GM18508 (cell line): ENCODE measurements at regions not wholly inside any gene's neighbourhood (a gene's known extent, or its start where the extent isn't known, plus 50 kb on each side); places are given as distances from the start of the nearest gene placed in this dataset.
"Not testable (repeated sequence)": the region's sequence is repeated elsewhere in the genome, so short reads cannot be mapped to it uniquely, and the experiment has no call there.

Experiments
- ATAC-seq: cut with Tn5 transposase; IDR thresholded peaks from one replicate; pipeline ENCODE4 v1.9.1; 2021; ENCODE audit warnings: moderate number of reproducible peaks; ENCODE audit not compliant: insufficient read depth, unreplicated experiment

- no peak for ATAC-seq
These were observed 185.8 kb downstream of the B3GLCT start for GRCh38 chr13:31385540-31385939.

GRCh38 chr13:31394506-31394905, 194.7 kb downstream of the B3GLCT start:
- ATAC-seq: no peak

DNA sequence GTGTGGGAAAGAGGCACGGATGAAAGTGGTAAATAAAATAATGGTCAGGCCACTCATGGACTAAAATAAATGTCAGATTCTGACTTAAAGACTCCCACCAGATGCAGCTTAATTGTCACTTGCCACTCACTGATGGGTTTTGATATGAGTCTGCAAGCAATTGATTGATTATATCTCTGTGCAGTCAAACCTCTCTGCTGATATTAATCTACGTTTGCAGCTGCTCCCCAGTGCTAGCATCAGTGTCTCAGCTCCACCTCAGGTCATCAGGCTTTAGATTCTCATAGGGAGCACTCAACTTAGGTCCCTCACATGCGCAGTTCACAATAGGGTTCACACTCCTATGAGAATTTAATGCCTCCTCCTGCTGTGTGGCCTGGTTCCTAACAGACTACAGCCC, 195.3 kb downstream of the B3GLCT start:
- ATAC-seq: no peak

DNA sequence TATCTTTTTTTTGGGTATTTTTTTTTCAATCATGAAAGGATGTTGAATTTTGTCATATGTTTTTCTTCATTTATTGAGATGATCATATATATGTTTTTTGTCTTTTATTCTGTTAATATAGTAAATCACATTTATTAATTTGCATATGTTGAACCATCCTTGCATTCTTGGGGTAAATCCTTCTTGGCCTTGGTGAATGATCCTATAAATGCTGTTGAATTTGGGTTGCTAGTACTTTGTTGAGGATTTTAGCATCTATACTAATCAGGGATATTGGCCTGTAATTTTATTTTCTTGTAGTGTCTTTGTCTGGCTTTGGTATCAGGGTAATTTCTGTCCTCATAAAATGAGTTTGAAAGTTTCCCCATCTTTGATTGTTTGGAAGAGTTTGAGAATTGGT, 199.9 kb downstream of the B3GLCT start:
- ATAC-seq: no peak

DNA sequence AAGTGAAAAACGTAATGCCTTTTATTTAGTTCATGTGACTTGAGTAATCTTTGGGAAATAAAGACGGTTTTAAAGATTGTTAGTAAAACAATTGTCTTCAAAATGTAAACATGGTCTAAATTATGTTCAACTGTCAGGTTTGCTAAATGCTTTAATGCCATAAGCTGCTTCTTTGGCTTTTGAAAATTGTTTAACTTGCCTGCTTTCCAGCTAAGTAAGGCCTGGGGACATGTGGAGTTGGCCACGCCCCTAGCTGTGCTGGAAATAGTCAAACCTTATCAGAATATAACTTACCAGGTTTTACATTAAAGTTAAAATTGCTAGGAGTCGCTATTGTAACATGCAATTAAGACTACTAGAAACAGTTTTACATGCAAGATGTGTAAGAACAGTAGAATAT, 203.9 kb downstream of the B3GLCT start:
- not testable (repeated sequence) for ATAC-seq

- ATAC-seq: no peak
These were observed 209.2 kb downstream of the B3GLCT start for GRCh38 chr13:31408927-31409326.

DNA sequence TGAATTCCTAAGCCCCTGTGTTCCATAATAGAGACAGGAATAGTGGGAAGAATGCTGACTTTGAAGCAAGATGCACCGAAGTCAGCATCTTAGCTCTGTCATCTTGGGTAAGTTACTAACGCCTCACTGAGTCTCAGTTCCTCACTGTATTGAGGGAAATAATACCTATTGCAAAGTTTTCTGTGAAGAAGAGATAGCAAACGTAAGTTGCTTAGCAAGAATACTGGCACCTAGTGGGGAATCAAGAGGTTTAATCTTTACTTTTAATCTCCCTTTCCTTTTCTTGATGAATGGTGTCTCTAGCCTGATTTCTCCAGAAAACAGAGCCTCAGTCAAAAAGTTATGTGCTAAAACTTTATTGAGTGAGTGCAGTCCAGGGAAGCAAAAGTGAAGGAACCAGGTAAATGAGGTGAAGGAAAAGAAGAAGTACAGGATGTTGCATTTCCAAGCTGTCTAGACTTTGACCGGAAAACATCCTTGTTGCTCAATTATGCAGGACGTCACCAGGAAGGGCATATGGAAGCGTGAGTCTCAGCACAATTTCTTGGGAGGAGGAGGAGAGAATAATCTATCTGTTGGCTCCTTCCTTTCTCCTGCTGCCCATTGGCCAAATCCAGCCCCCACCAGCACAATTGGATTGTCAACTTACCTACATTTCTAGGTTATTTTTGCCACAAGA, 210.0 kb downstream of the B3GLCT start:
- ATAC-seq: no peak

GRCh38 chr13:31413516-31413915, 213.7 kb downstream of the B3GLCT start:
- no peak for ATAC-seq

GRCh38 chr13:31416066-31416465, 216.3 kb downstream of the B3GLCT start:
- no peak for ATAC-seq

DNA sequence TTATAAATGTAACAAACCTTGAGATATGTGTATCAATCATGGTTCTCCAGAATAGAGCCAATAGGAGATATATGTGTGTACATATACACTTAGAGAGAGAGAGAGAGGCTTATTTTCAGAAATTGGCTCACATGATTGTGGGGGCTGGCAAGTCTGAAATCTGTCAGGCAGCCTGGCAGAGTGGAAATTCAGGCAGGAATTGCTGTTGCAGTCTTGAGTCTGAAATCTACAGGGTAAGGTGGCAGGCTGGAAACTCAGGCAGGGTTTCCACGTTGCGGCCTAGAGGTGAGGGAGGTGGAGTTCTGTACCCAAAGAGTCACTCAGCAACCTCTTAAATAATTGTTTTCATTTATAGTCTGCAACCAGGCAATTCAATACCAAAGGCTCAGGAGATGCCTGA, 218.4 kb downstream of the B3GLCT start:
- ATAC-seq: no peak

- ATAC-seq: no peak
These were observed 222.0 kb downstream of the B3GLCT start for GRCh38 chr13:31421756-31422155.

- peak; percentile 88 for ATAC-seq
These were observed 224.5 kb downstream of the B3GLCT start for GRCh38 chr13:31424130-31424729.

- ATAC-seq: no peak
These were observed 226.6 kb downstream of the B3GLCT start for GRCh38 chr13:31426395-31426794.

DNA sequence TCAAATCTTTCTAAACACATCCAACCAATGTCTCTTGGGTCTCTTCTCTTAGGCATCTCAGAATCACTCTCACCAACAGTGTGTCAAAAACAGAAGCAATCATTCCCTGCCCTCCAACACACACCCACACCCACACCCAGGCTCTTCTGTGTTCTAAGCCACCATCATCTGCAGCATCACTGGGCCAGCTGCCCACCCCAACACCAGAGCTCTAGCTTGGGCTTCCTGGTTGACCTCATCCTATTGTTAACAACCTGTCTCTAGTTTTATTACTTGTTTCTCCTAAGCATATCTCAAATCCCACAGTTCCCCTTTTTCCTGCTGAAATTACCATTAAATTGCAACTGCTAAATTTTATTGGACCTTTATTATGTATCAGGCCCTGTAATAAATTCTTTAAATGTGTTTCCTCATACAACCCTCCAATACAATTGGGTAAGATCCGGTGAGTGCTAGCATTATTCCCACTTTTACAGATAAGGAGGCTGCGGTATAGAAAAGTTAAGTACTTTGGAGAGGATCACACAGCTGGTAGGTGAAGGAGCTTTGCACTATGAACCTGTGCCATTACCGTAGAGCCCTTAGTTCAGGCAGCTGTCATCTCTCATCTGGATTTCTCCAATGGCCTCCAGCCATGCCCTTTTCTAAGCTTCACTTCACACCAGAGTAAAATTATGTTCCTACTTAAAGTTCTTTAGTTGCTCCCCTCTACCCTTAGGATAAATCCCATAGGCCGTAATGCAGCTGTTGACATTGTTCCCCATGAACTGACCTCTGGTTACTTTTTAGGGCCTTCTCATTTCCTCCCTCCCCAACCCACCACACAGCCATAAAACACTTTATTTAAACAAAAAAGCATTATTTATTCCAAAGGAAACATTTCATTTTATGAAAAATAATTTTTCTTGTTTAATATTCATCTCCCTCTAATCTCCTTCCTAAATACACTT, 227.7 kb downstream of the B3GLCT start:
- no peak for ATAC-seq

GRCh38 chr13:31431722-31432137, 232.0 kb downstream of the B3GLCT start:
- no peak for ATAC-seq

GRCh38 chr13:31433207-31433606, 233.4 kb downstream of the B3GLCT start:
- no peak for ATAC-seq

DNA sequence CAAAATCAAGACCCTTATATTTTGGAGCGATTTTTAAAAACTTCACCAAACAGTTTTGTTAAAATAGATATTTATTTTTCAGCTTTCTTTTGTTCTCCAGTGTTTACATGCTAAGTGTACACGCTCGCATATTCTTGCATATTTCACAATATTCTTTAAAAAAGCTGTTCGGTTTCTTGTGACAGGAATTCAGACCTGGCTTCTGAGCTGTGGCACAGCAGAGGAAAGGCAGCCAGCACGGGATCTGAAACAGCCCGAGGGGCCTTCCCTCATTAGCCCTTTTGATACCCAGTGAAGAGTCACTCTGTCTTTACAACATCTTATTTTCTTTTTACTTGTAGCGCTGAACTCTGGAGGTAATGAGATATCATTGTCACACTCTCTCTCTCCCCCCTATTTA, 234.0 kb downstream of the B3GLCT start:
- ATAC-seq: no peak

DNA sequence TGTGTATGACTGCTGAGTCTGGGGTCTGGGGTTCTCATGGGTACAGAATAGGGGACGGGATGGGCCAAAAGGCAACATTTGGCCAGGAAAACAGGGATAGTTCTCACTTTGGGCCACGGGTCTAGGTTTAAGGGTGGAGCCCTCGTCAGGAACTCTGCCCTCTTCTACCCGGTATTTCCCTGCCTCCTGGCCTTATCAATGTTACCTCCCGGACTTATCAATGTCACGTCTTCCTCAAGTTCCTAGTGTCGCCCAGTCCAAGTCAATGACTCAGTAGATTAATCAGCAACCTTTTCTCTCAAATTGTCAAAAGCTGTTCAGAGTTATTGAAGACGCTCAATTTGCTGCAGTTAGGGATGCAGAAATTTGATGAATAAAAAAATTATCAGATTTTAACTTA, 234.8 kb downstream of the B3GLCT start:
- ATAC-seq: no peak

DNA sequence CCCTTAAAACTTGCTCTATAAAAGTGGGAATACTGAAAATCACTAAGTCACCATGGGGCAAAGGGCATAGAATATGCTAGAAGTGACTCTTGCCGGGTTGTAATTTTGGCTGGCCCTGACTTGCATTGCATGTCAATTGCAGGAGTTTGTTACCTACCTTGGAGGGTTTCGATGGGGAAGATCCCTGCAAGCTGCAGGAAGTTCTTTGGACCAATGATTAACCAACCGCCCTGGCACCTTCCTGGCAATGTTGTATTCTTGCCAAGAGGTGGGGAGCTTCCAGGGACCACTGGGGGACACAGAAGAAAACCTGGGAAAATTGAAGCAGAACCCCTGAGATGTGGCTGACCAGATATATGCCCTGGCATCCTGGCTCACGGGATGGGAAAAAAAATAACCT, 235.8 kb downstream of the B3GLCT start:
- ATAC-seq: no peak

GRCh38 chr13:31436478-31436877, 236.7 kb downstream of the B3GLCT start:
- no peak for ATAC-seq

- no peak for ATAC-seq
These were observed 238.2 kb downstream of the B3GLCT start for GRCh38 chr13:31437975-31438374.
